Vagina (tissue), 2 donors: ENCODE measurements at regions not wholly inside any gene's neighbourhood (a gene's known extent, or its start where the extent isn't known, plus 50 kb on each side); places are given as distances from the start of the nearest gene placed in this dataset. TPM values are rescaled to one million over a fixed set of nuclear protein-coding genes. Genes with fewer than 3 reads are reported as not detected.

ENCODE experiments used
- DNase-seq, 2 donors: peaks; one replicate each; pipeline ENCODE4 v3.0.0-alpha.2; 2017; ENCODE audit errors: extremely low spot score in 2 of 2
- H3K27ac ChIP-seq: fragments of 200-600 bp; sonication (generic); one replicate; pipeline ENCODE4 v1.5.1; 2019
- H3K27me3 ChIP-seq: fragments of 200-600 bp; sonication (generic); one replicate; pipeline ENCODE4 v1.5.1; 2019
- H3K36me3 ChIP-seq, 2 donors: fragments of 200-600 bp; sonication (generic); one replicate each; pipeline ENCODE4 v1.5.1; 2017 to 2019
- H3K4me1 ChIP-seq: fragments of 200-600 bp; sonication (generic); one replicate; pipeline ENCODE4 v1.5.1; 2019
- H3K4me3 ChIP-seq, 2 donors: fragments of 200-600 bp; sonication (generic); 1 replicate in 1 of 2; 2 replicates in 1 of 2; pipeline ENCODE4 v1.5.1; 2016 to 2019
- H3K9me3 ChIP-seq: fragments of 200-600 bp; sonication (generic); one replicate; pipeline ENCODE4 v1.5.1; 2019
- POLR2A ChIP-seq, 2 donors: fragments of 450-650 bp; IDR thresholded peaks; one replicate each; pipeline ENCODE4 v1.6.1; 2017; ENCODE audit warnings: antibody characterized with exemption in 2 of 2, mild to moderate bottlenecking in 2 of 2, moderate library complexity in 2 of 2
- POLR2AphosphoS5 ChIP-seq, 2 donors: sonication (generic); formaldehyde crosslinking; IDR thresholded peaks; one replicate each; pipeline ENCODE4 v1.9.0; 2017; ENCODE audit warnings: antibody characterized with exemption in 2 of 2, mild to moderate bottlenecking in 2 of 2, low read depth in 1 of 2; ENCODE audit not compliant: insufficient read depth in 1 of 2
- intact Hi-C: fragments of 100-400 bp; cut with DNase I; formaldehyde crosslinking; loops from one replicate; pipeline ENCODE4 v1.15.1; 2023
- microRNA-seq: library from miRNA; unstranded; fragments of <30 nt; microRNA quantifications from one replicate; pipeline ENCODE4, GENCODE V29; 2017; ENCODE audit warnings: borderline number of aligned reads, borderline replicate concordance
- small RNA-seq: library from RNA; depleted of rRNA; stranded (forward); fragments of <200 nt; gene quantifications from one replicate; pipeline ENCODE3, GENCODE V24; 2016
- TF ChIP-seq, protein P1 (sequence below), 3 experiments: fragments of 450-650 bp in 2 of 3; fragments of 200-600 bp in 1 of 3; sonication (generic) in 1 of 3; IDR thresholded peaks; one replicate each; pipeline ENCODE4 v1.5.1; 2017 to 2019; ENCODE audit warnings: antibody characterized with exemption in 3 of 3, mild to moderate bottlenecking in 2 of 3, moderate library complexity in 2 of 3

- DNase-seq = no peak
- no peak overlapping the region for H3K4me3 ChIP-seq
- no peaks in the 10 kb centered on the region for H3K36me3 ChIP-seq
- intact Hi-C loops = no loop called here
- no peak for TF ChIP-seq POLR2AphosphoS5 (IDR thresholded peaks at IDR 0.05; ENCODE audit: insufficient read depth in 1 of 2, low read depth in 1 of 2)
- TF ChIP-seq POLR2A (IDR thresholded peaks at IDR 0.05) = no peak
- TF ChIP-seq, protein P1, sequence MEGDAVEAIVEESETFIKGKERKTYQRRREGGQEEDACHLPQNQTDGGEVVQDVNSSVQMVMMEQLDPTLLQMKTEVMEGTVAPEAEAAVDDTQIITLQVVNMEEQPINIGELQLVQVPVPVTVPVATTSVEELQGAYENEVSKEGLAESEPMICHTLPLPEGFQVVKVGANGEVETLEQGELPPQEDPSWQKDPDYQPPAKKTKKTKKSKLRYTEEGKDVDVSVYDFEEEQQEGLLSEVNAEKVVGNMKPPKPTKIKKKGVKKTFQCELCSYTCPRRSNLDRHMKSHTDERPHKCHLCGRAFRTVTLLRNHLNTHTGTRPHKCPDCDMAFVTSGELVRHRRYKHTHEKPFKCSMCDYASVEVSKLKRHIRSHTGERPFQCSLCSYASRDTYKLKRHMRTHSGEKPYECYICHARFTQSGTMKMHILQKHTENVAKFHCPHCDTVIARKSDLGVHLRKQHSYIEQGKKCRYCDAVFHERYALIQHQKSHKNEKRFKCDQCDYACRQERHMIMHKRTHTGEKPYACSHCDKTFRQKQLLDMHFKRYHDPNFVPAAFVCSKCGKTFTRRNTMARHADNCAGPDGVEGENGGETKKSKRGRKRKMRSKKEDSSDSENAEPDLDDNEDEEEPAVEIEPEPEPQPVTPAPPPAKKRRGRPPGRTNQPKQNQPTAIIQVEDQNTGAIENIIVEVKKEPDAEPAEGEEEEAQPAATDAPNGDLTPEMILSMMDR (IDR thresholded peaks at IDR 0.05) = no peak
- H3K27me3 ChIP-seq = no peaks in the 10 kb centered on the region
- H3K4me1 ChIP-seq = no peaks in the 10 kb centered on the region
- no peaks in the 10 kb centered on the region for H3K9me3 ChIP-seq
- H3K27ac ChIP-seq = no peak overlapping the region
Measured at GRCh38 chr12:110971936-110972335, 51.6 kb upstream of the MYL2 start.

GRCh38 chr12:110971189-110971920, 51.0 kb upstream of the MYL2 start:
- intact Hi-C loops = no loop called here
- H3K27ac ChIP-seq = no peak overlapping the region
- DNase-seq = no peak
- H3K4me1 ChIP-seq = no peaks in the 10 kb centered on the region
- no peaks in the 10 kb centered on the region for H3K9me3 ChIP-seq
- H3K27me3 ChIP-seq = no peaks in the 10 kb centered on the region
- no peak overlapping the region for H3K4me3 ChIP-seq
- H3K36me3 ChIP-seq = no peaks in the 10 kb centered on the region
- TF ChIP-seq POLR2AphosphoS5 (IDR thresholded peaks at IDR 0.05; ENCODE audit: insufficient read depth in 1 of 2, low read depth in 1 of 2) (no peak), POLR2A (IDR thresholded peaks at IDR 0.05) (no peak)
- TF ChIP-seq, protein P1 (IDR thresholded peaks at IDR 0.05) = no peak

Small RNA genes lying in the stretch of these regions (microRNA-seq; reads per million reads assigned to microRNA genes)
- gene MIR6760 = not detected

Small RNA genes lying in the stretch of these regions (small RNA-seq; reads per million reads assigned to genes)
- gene MIR6760 = not detected
